ENCODE measurements at regions not wholly inside any gene's neighbourhood (a gene's known extent, or its start where the extent isn't known, plus 50 kb on each side); places are given as distances from the start of the nearest gene placed in this dataset.

- TF ChIP-seq GATA1 (IDR thresholded peaks at IDR 0.05; ENCODE audit: low read depth, low read length) = no peak
These were observed 1354.8 kb upstream of the CDH2 start for GRCh38 chr18:29531746-29532145.

GRCh38 chr18:29523371-29523770, 1346.4 kb upstream of the CDH2 start:
- no peak for DNase-seq
- TF ChIP-seq POLR2A (IDR thresholded peaks at IDR 0.05; ENCODE audit: low read length) = no peak
- no peak for TF ChIP-seq GATA1 (IDR thresholded peaks at IDR 0.05; ENCODE audit: low read depth, low read length)

More at GRCh38 chr18:29531746-29532145, 1354.8 kb upstream of the CDH2 start:
- DNase-seq = no peak

- TF ChIP-seq POLR2A (IDR thresholded peaks at IDR 0.05; ENCODE audit: low read length) (no peak), GATA1 (IDR thresholded peaks at IDR 0.05; ENCODE audit: low read depth, low read length) (no peak)
- no peak for DNase-seq
These were observed 1335.8 kb upstream of the CDH2 start for GRCh38 chr18:29512761-29513160.

GRCh38 chr18:29512203-29512602, 1335.3 kb upstream of the CDH2 start:
- TF ChIP-seq POLR2A (IDR thresholded peaks at IDR 0.05; ENCODE audit: low read length) (no peak), GATA1 (IDR thresholded peaks at IDR 0.05; ENCODE audit: low read depth, low read length) (no peak)
- DNase-seq = no peak

- DNase-seq = no peak
- TF ChIP-seq POLR2A (IDR thresholded peaks at IDR 0.05; ENCODE audit: low read length) (no peak), GATA1 (IDR thresholded peaks at IDR 0.05; ENCODE audit: low read depth, low read length) (no peak)
These were observed 1325.0 kb upstream of the CDH2 start for GRCh38 chr18:29501952-29502351.

GRCh38 chr18:29496152-29496680, 1319.3 kb upstream of the CDH2 start:
- no peak for TF ChIP-seq POLR2A (IDR thresholded peaks at IDR 0.05; ENCODE audit: low read length)
- TF ChIP-seq GATA1 (IDR thresholded peaks at IDR 0.05; ENCODE audit: low read depth, low read length) = no peak
- no peak for DNase-seq

GRCh38 chr18:29494371-29494770, 1317.4 kb upstream of the CDH2 start:
- DNase-seq = no peak
- TF ChIP-seq GATA1 (IDR thresholded peaks at IDR 0.05; ENCODE audit: low read depth, low read length) (no peak), POLR2A (IDR thresholded peaks at IDR 0.05; ENCODE audit: low read length) (no peak)

GRCh38 chr18:29491907-29492306, 1315.0 kb upstream of the CDH2 start:
- no peak for DNase-seq
- TF ChIP-seq POLR2A (IDR thresholded peaks at IDR 0.05; ENCODE audit: low read length) (no peak), GATA1 (IDR thresholded peaks at IDR 0.05; ENCODE audit: low read depth, low read length) (no peak)

GRCh38 chr18:29488617-29489016, 1311.7 kb upstream of the CDH2 start:
- TF ChIP-seq GATA1 (IDR thresholded peaks at IDR 0.05; ENCODE audit: low read depth, low read length) (no peak), POLR2A (IDR thresholded peaks at IDR 0.05; ENCODE audit: low read length) (no peak)
- DNase-seq = no peak

- TF ChIP-seq POLR2A (IDR thresholded peaks at IDR 0.05; ENCODE audit: low read length) = no peak
- no peak for TF ChIP-seq GATA1 (IDR thresholded peaks at IDR 0.05; ENCODE audit: low read depth, low read length)
- no peak for DNase-seq
These were observed 1288.6 kb upstream of the CDH2 start for GRCh38 chr18:29465526-29465925.

- DNase-seq = no peak
- no peak for TF ChIP-seq POLR2A (IDR thresholded peaks at IDR 0.05; ENCODE audit: low read length)
- TF ChIP-seq GATA1 (IDR thresholded peaks at IDR 0.05; ENCODE audit: low read depth, low read length) = no peak
These were observed 1283.0 kb upstream of the CDH2 start for GRCh38 chr18:29459972-29460371.

GRCh38 chr18:29457316-29457889, 1280.5 kb upstream of the CDH2 start:
- DNase-seq = no peak
- no peak for TF ChIP-seq POLR2A (IDR thresholded peaks at IDR 0.05; ENCODE audit: low read length)

- DNase-seq = no peak
- TF ChIP-seq GATA1 (IDR thresholded peaks at IDR 0.05; ENCODE audit: low read depth, low read length) (no peak), POLR2A (IDR thresholded peaks at IDR 0.05; ENCODE audit: low read length) (no peak)
These were observed 1272.5 kb upstream of the CDH2 start for GRCh38 chr18:29449424-29449823.

- no peak for DNase-seq
- TF ChIP-seq POLR2A (IDR thresholded peaks at IDR 0.05; ENCODE audit: low read length) (no peak), GATA1 (IDR thresholded peaks at IDR 0.05; ENCODE audit: low read depth, low read length) (no peak)
These were observed 1262.5 kb upstream of the CDH2 start for GRCh38 chr18:29439398-29439797.

- TF ChIP-seq POLR2A (IDR thresholded peaks at IDR 0.05; ENCODE audit: low read length) = no peak
- no peak for TF ChIP-seq GATA1 (IDR thresholded peaks at IDR 0.05; ENCODE audit: low read depth, low read length)
These were observed 1259.5 kb upstream of the CDH2 start for GRCh38 chr18:29436459-29436858.

GRCh38 chr18:29434650-29435049, 1257.7 kb upstream of the CDH2 start:
- no peak for TF ChIP-seq POLR2A (IDR thresholded peaks at IDR 0.05; ENCODE audit: low read length)
- no peak for TF ChIP-seq GATA1 (IDR thresholded peaks at IDR 0.05; ENCODE audit: low read depth, low read length)
- DNase-seq = no peak

More at GRCh38 chr18:29436459-29436858, 1259.5 kb upstream of the CDH2 start:
- no peak for DNase-seq

Measured in erythroblast (primary cell).